Fibroblast of pulmonary artery (primary cell): ENCODE measurements at regions not wholly inside any gene's neighbourhood (a gene's known extent, or its start where the extent isn't known, plus 50 kb on each side); places are given as distances from the start of the nearest gene placed in this dataset.

Experiments used
- DNase-seq: peaks from one replicate; pipeline ENCODE4 v3.0.0-alpha.2; 2010; ENCODE audit warnings: low read depth
- H3K4me3 ChIP-seq: replicated peaks from 2 replicates; pipeline ENCODE4 v1.5.1; 2011; ENCODE audit warnings: low read depth, mild to moderate bottlenecking, control low read depth, low read length, moderate library complexity
- CTCF ChIP-seq: IDR thresholded peaks from 2 replicates; pipeline ENCODE4 v1.5.1; 2011; ENCODE audit warnings: mild to moderate bottlenecking, control low read depth, low read length, inconsistent platforms; ENCODE audit errors: missing control alignments

GRCh38 chr13:81636120-81636519 is 1295.2 kb upstream of the SPRY2 start:
- TF ChIP-seq CTCF = no peak
- no peak for DNase-seq
- H3K4me3 ChIP-seq = no peak overlapping the region

- no peak for DNase-seq
- TF ChIP-seq CTCF = no peak
- no peak overlapping the region for H3K4me3 ChIP-seq
Measured at GRCh38 chr13:81615031-81615430, 1274.1 kb upstream of the SPRY2 start.

DNA sequence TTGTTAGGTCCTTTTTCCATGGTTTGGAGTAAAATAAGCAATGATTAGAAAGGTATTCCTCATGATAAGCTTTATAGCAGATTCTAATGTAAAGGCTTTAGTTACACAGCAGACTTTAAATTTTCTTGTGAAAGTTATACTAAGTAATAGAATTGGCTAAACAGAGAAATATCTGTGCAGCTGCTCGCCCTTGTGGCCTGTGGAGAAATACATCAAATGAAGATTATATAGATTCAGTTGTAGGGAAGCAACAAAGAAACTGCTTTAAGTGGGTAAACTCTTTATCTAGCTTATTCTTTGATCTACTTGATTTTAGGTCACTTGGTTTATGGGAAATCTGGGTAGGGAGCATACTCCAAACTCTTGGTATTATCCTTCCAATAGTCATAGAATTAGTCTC is 1269.7 kb upstream of the SPRY2 start:
- no peak for TF ChIP-seq CTCF
- DNase-seq = no peak
- H3K4me3 ChIP-seq = no peak overlapping the region

DNA sequence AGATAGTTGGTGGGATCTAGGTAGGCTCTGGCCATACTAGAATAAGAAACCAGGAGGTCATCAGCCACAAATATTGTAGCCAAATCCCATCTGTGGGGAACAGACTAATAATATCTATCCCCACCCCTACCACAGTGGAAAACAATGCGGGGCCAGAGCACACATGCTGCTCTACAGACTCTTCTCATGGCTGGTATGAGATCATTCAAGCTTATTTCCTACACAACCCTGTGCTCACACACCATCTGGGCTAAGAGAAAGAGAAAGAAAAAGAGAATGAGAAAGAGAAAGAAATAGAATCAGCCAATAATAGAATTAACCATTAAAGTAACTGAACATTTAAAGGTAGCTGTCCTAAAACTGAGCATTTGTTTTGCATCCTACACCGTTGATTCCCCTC is 1268.4 kb upstream of the SPRY2 start:
- no peak for DNase-seq
- TF ChIP-seq CTCF = no peak
- no peak overlapping the region for H3K4me3 ChIP-seq

DNA sequence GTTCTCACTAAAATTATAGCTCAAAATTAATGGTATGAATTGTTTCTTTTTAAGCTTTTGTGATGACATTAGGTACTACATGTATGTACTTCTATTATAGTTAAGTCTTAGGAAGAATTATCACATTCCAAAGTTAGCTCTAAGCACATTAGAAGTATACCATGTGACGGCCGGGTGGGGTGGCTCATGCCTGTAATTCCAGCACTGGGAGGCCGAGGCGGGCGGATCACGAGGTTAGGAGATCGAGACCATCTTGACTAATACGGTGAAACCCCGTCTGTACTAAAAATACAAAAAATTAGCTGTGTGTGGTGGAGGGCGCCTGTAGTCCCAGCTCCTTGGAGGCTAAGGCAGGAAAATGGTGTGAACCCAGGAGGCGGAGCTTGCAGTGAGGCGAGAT is 1265.1 kb upstream of the SPRY2 start:
- TF ChIP-seq CTCF = no peak
- no peak for DNase-seq
- H3K4me3 ChIP-seq = no peak overlapping the region

GRCh38 chr13:81602241-81602640 is 1261.3 kb upstream of the SPRY2 start:
- TF ChIP-seq CTCF = no peak
- no peak for DNase-seq

DNA sequence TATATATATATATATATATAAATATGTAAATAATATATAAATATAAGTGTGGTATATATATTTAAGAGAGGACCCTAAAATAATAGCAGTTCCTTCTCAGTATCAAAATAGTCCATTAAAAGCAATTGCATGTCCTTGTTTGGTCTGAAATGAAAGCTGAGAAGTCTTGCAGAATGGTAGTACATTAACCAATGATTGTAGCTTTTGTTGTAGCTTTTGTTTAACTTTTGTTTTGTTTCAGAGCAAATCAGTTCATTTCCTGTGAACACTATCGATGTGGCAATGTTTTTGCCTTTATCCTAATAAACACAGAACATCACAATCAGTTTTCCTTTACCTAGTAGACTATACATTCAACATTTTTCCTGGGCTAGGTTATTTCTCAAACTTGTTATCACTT is 1256.2 kb upstream of the SPRY2 start:
- DNase-seq = no peak
- no peak for TF ChIP-seq CTCF
- no peak overlapping the region for H3K4me3 ChIP-seq

More at GRCh38 chr13:81602241-81602640, 1261.3 kb upstream of the SPRY2 start:
- no peak overlapping the region for H3K4me3 ChIP-seq
